HG03139 (cell line): ENCODE measurements at regions not wholly inside any gene's neighbourhood (a gene's known extent, or its start where the extent isn't known, plus 50 kb on each side); places are given as distances from the start of the nearest gene placed in this dataset.

Source experiments
- ATAC-seq: cut with Tn5 transposase; IDR thresholded peaks from one replicate; pipeline ENCODE4 v1.9.1; 2021; ENCODE audit not compliant: unreplicated experiment

DNA sequence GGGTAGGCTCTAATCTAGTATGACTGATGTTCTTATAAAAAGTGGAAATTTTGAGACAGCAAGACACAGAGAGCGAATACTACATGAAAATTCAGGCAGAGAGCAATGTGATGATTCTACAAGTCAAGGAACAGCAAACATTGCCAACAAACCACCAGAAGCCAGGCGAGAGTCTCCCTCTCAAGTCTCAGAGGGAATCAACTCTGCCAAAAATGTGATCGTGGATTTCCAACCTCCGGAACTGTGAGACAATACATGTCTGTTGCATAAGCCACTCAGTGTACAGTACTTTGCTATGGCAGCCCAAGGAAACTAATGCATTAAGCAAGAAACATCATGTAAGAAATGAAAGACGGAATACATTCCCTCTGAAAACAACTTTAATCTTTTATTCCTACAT lies 52.1 kb upstream of the CCNG1 start:
- no peak for ATAC-seq

DNA sequence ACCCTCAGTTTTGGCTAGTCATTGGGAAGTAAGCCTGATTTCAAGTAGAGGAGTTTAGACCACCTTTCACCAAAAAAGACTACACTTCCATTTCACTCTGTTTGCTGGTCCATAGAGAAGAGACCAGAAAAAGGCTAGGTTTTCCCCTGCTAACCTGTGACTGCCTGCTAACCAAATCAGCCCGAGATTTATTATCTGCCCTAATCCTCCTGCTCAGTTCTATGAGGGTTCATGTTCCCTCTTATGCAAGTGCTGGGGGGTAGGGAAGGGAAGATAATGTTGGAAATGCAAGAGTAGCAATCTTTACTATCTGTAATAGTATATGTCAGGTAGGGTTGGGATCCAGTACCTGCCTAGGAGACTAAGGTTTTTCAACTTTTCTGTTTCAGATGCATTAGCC lies 51.6 kb upstream of the CCNG1 start:
- no peak for ATAC-seq

DNA sequence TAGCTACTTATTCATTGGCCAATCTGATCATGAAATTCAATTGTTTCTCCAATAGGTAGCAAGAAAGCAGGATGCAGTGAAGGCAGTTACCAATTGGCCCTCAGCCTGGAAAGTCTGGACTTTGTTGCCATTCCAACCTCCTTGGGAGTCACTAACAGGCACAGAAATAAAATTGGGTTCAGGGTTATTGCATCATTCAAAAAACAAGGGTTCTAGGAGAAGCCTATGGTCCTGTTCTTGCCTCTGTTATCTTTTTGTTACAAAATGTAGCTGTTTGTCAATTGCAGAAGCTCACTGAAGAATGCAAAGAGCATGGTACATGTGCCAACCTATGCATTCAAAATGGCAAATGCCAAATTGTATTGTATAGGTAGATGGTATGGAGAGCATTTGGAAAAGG lies 51.0 kb upstream of the CCNG1 start:
- ATAC-seq: no peak

DNA sequence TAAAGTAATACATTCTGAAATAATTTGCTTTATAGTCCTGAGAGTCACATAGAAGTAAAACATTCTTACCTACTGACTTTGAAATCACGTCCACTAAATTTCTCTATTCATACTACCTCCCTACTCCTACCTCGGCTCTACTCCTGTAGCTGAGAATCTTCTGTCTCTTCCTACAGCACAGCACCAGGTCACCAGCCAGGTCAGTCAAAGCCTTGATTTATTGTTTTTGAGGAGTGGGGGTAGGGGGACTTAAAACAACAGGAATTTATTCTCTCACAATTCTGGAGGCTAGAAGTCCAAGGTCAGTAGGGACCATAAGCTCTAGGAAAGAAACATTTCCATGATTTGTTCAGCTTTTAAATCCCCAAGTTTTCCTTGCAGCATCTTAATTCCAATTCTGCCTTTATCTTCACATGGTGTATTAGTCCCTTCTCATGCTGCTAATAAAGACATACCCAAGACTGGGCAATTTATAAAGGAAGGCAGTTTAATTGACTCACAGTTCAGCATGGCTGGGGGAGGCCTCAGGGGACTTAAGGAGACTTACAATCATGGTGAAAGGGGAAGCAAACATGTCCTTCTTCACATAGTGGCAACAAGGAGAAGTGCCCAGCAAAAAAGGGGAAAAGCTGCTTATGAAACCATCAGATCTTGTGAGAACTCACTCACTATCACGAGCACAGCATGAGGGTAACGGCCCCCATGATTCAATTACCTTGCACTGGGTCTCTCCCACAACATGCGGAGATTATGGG lies 49.6 kb upstream of the CCNG1 start:
- no peak for ATAC-seq
